A549 (cell line): ENCODE measurements at regions not wholly inside any gene's neighbourhood (a gene's known extent, or its start where the extent isn't known, plus 50 kb on each side); places are given as distances from the start of the nearest gene placed in this dataset.

Source experiments
- ATAC-seq, 2 experiments: fragments of 200-7000 bp in 1 of 2; fragments of >200 bp in 1 of 2; cut with Nextera tagmentation in 1 of 2; cut with Tn5 transposase in 1 of 2; 3 replicates each; pipeline versions ENCODE4 v1.8.0 to v1.9.1; 2018 to 2020; ENCODE audit warnings: mild to moderate bottlenecking in 1 of 2, moderate library complexity in 1 of 2
- CTCF ChIA-PET: fragments of 300-600 bp; sonication (Branson Sonifier 250); formaldehyde crosslinking; extraction: SDS; loops from one replicate; lab custom pipeline; 2021; ENCODE audit warnings: antibody characterized with exemption, inconsistent platforms; lab: Yijun Ruan, JAX
- POLR2A ChIA-PET: fragments of 350-600 bp; formaldehyde crosslinking; extraction: SDS; loops from one replicate; lab custom pipeline; 2021; ENCODE audit warnings: antibody characterized with exemption, inconsistent platforms; lab: Yijun Ruan, JAX
- DNase-seq, 2 experiments: peaks; one replicate each; pipeline versions ENCODE4 v3.0.0 to v3.0.0-alpha.2; 2011 to 2016; ENCODE audit warnings: low read depth in 1 of 2, low spot score in 1 of 2
- FAIRE-seq: peaks from 2 replicates; lab custom pipeline; 2011; peaks lifted over from hg19 to GRCh38; lab: Jason Lieb, UNC
- H3K27ac ChIP-seq, 2 experiments: fragments of >200 bp; sonication (Bioruptor Twin); formaldehyde crosslinking; 3 replicates each; pipeline ENCODE4 v1.5.1; 2016 to 2017
- H3K4me1 ChIP-seq: fragments of >200 bp; sonication (Bioruptor Twin); formaldehyde crosslinking; 3 replicates; pipeline ENCODE4 v1.6.1; 2016
- H3K4me2 ChIP-seq: fragments of >200 bp; sonication (Bioruptor Twin); formaldehyde crosslinking; 3 replicates; pipeline ENCODE4 v1.6.1; 2016
- H3K4me3 ChIP-seq: fragments of >200 bp; sonication (Bioruptor Twin); formaldehyde crosslinking; 3 replicates; pipeline ENCODE4 v1.5.1; 2016
- H3K9me3 ChIP-seq: fragments of >200 bp; sonication (Bioruptor Twin); formaldehyde crosslinking; 3 replicates; pipeline ENCODE4 v1.6.1; 2016
- ATOH8 ChIP-seq: fragments of 250-450 bp; sonication (Bioruptor Pico); IDR thresholded peaks from 2 replicates; pipeline ENCODE4 v1.5.0; 2020; ENCODE audit warnings: low read depth, mild to moderate bottlenecking, moderate library complexity
- BCL3 ChIP-seq: fragments of >200 bp; sonication (Bioruptor Twin); formaldehyde crosslinking; IDR thresholded peaks from 3 replicates; pipeline ENCODE4 v1.6.1; 2016
- BHLHE40 ChIP-seq: IDR thresholded peaks from 2 replicates; pipeline ENCODE4 v1.6.1; 2012; ENCODE audit warnings: low read depth, low read length, inconsistent platforms
- CEBPB ChIP-seq, 2 experiments: fragments of >200 bp in 1 of 2; sonication (Bioruptor Twin) in 1 of 2; formaldehyde crosslinking in 1 of 2; IDR thresholded peaks; 2 replicates each; pipeline ENCODE4 v1.6.1; 2012 to 2016
- EHMT2 ChIP-seq: fragments of 200-600 bp; sonication (generic); IDR thresholded peaks from 2 replicates; pipeline ENCODE4 v1.6.1; 2016; ENCODE audit warnings: antibody characterized with exemption, low read depth, mild to moderate bottlenecking, moderate library complexity
- FOSL2 ChIP-seq, 2 experiments: fragments of 450-650 bp in 1 of 2; fragments of >200 bp in 1 of 2; sonication (Bioruptor Twin) in 1 of 2; formaldehyde crosslinking; IDR thresholded peaks; 2 replicates each; pipeline versions ENCODE4 v1.5.0 to v1.6.1; 2016 to 2020; ENCODE audit warnings: mild to moderate bottlenecking in 1 of 2, moderate library complexity in 1 of 2
- HDAC2 ChIP-seq: fragments of 200-600 bp; sonication (generic); IDR thresholded peaks from 2 replicates; pipeline ENCODE4 v1.6.1; 2016
- HES2 ChIP-seq: fragments of >200 bp; sonication (Bioruptor Twin); formaldehyde crosslinking; IDR thresholded peaks from 2 replicates; pipeline ENCODE4 v1.6.1; 2016
- HEYL ChIP-seq: fragments of 250-450 bp; sonication (Bioruptor Pico); IDR thresholded peaks from 2 replicates; pipeline ENCODE4 v1.8.0; 2021; ENCODE audit warnings: mild to moderate bottlenecking, moderate library complexity
- HOXB13 ChIP-seq: fragments of 250-450 bp; sonication (Bioruptor Pico); IDR thresholded peaks from 2 replicates; pipeline ENCODE4 v1.5.0; 2020; ENCODE audit warnings: low read depth, mild to moderate bottlenecking, moderate library complexity
- JUN ChIP-seq, 2 experiments: fragments of >200 bp; sonication (Bioruptor Twin); formaldehyde crosslinking; IDR thresholded peaks; 2 replicates in 1 of 2; 3 replicates in 1 of 2; pipeline ENCODE4 v1.6.1; 2016 to 2017
- KDM5A ChIP-seq: fragments of 200-600 bp; sonication (generic); IDR thresholded peaks from 2 replicates; pipeline ENCODE4 v1.6.1; 2016; ENCODE audit warnings: antibody characterized with exemption, mild to moderate bottlenecking
- PHF8 ChIP-seq: fragments of 200-600 bp; sonication (generic); IDR thresholded peaks from 2 replicates; pipeline ENCODE4 v1.6.1; 2016; ENCODE audit warnings: low read depth, mild to moderate bottlenecking, antibody characterized with exemption, moderate library complexity, borderline replicate concordance
- RAD21 ChIP-seq, 2 experiments: fragments of >200 bp in 1 of 2; sonication (Bioruptor Twin) in 1 of 2; formaldehyde crosslinking in 1 of 2; IDR thresholded peaks in 1 of 2; conservative IDR thresholded peaks in 1 of 2; 2 replicates in 1 of 2; 3 replicates in 1 of 2; pipeline ENCODE4 v1.6.1; 2012 to 2018; ENCODE audit warnings: inconsistent platforms in 1 of 2
- REST ChIP-seq: fragments of 200-600 bp; sonication (generic); IDR thresholded peaks from 2 replicates; pipeline ENCODE4 v1.6.1; 2016; ENCODE audit warnings: antibody characterized with exemption, mild to moderate bottlenecking, moderate library complexity
- RNF2 ChIP-seq: fragments of 200-600 bp; sonication (generic); IDR thresholded peaks from 2 replicates; pipeline ENCODE4 v1.6.1; 2016; ENCODE audit warnings: low read depth, mild to moderate bottlenecking, antibody characterized with exemption, moderate library complexity, borderline replicate concordance
- TP53 ChIP-seq: fragments of 250-450 bp; sonication (Bioruptor Pico); IDR thresholded peaks from 2 replicates; pipeline ENCODE4 v1.5.0; 2021; ENCODE audit warnings: mild to moderate bottlenecking, moderate library complexity
- ZC3H11A ChIP-seq: fragments of 450-650 bp; IDR thresholded peaks from 2 replicates; pipeline ENCODE4 v1.6.1; 2014; ENCODE audit warnings: antibody characterized with exemption, mild to moderate bottlenecking
- ZNF302 ChIP-seq: fragments of 250-450 bp; sonication (Bioruptor Pico); IDR thresholded peaks from 2 replicates; pipeline ENCODE4 v1.9.0; 2021; ENCODE audit warnings: inconsistent platforms, mild to moderate bottlenecking, moderate library complexity
- WGBS: methylation state at CpG from one replicate; pipeline ENCODE4 v1.1.6; 2017; ENCODE audit errors: missing lambda C conversion rate; 5-methylcytosine and 5-hydroxymethylcytosine counted together

GRCh38 chr2:180187611-180188010 is 180.5 kb upstream of the CWC22 start:
- POLR2A ChIA-PET = no interaction called here
- no peak for TF ChIP-seq KDM5A
- TF ChIP-seq HOXB13 (CRISPR knock-in tag) = no peak
- TF ChIP-seq ZNF302 (CRISPR knock-in tag) = no peak
- TF ChIP-seq RAD21 (conservative IDR thresholded peaks at IDR 0.05 in 1 of 2, IDR thresholded peaks at IDR 0.05 in 1 of 2) = no peak
- TF ChIP-seq ATOH8 (CRISPR knock-in tag) = no peak
- no peak for TF ChIP-seq HES2
- TF ChIP-seq HDAC2 = no peak
- no peak for TF ChIP-seq BHLHE40
- no peak for TF ChIP-seq PHF8
- no peaks in the 10 kb centered on the region for H3K9me3 ChIP-seq
- CTCF ChIA-PET = no interaction called here
- DNase-seq = no peak
- ATAC-seq = no peak
- no peak overlapping the region for H3K4me2 ChIP-seq
- no peak for FAIRE-seq
- H3K4me1 ChIP-seq = no peaks in the 10 kb centered on the region
- no peak overlapping the region for H3K27ac ChIP-seq
- no peak overlapping the region for H3K4me3 ChIP-seq
- 79% methylated on average over 2 of the region's 2 CpGs for WGBS

- Histone ChIP-seq H3K9me3 (no peaks in the 10 kb centered on the region), H3K4me2 (no peak overlapping the region), H3K4me1 (no peaks in the 10 kb centered on the region), H3K4me3 (no peak overlapping the region), H3K27ac (no peak overlapping the region)
- ChIA-PET CTCF (no interaction called here), POLR2A (no interaction called here)
- no peak for DNase-seq
- 70% methylated on average over 2 of the region's 2 CpGs for WGBS
- no peak for TF ChIP-seq REST
- TF ChIP-seq EHMT2 = no peak
- TF ChIP-seq JUN (IDR thresholded peaks at IDR 0.05) = no peak
- no peak for TF ChIP-seq FOSL2 (IDR thresholded peaks at IDR 0.05)
- TF ChIP-seq FOSL2 (CRISPR knock-in tag; IDR thresholded peaks at IDR 0.05) = no peak
- no peak for TF ChIP-seq BCL3
- TF ChIP-seq HOXB13 (CRISPR knock-in tag) = no peak
- TF ChIP-seq HEYL (CRISPR knock-in tag) = no peak
- FAIRE-seq = no peak
- ATAC-seq = no peak
Observed at GRCh38 chr2:180184506-180184905, 177.4 kb upstream of the CWC22 start.

- no peaks in the 10 kb centered on the region for H3K9me3 ChIP-seq
- FAIRE-seq (no peak), DNase-seq (no peak), ATAC-seq (no peak)
- no peak overlapping the region for H3K4me3 ChIP-seq
- TF ChIP-seq RAD21 (conservative IDR thresholded peaks at IDR 0.05 in 1 of 2, IDR thresholded peaks at IDR 0.05 in 1 of 2) = no peak
- TF ChIP-seq TP53 (CRISPR knock-in tag) = no peak
- TF ChIP-seq RNF2 = no peak
- TF ChIP-seq HEYL (CRISPR knock-in tag) = no peak
- TF ChIP-seq CEBPB (IDR thresholded peaks at IDR 0.05) = no peak
- TF ChIP-seq ZC3H11A = no peak
- no peak overlapping the region for H3K4me2 ChIP-seq
- WGBS = 23% methylated on average over 2 of the region's 2 CpGs
- no peaks in the 10 kb centered on the region for H3K4me1 ChIP-seq
- H3K27ac ChIP-seq = no peak overlapping the region
- ChIA-PET POLR2A (no interaction called here), CTCF (no interaction called here)
Observed at GRCh38 chr2:180180511-180180910, 173.4 kb upstream of the CWC22 start.
